Stomach smooth muscle (tissue), 2 donors: ENCODE measurements at regions not wholly inside any gene's neighbourhood (a gene's known extent, or its start where the extent isn't known, plus 50 kb on each side); places are given as distances from the start of the nearest gene placed in this dataset.

Source experiments
- H3K27ac ChIP-seq: one replicate; pipeline ENCODE4 v1.7.0; 2013; ENCODE audit warnings: mild to moderate bottlenecking, low read length, inconsistent platforms
- H3K27me3 ChIP-seq, 2 donors: one replicate each; pipeline ENCODE4 v1.7.0; 2013; ENCODE audit warnings: low read length in 2 of 2; ENCODE audit not compliant: insufficient read depth in 2 of 2, control insufficient read depth in 1 of 2
- H3K36me3 ChIP-seq, 2 donors: one replicate each; pipeline ENCODE4 v1.7.0; 2013; ENCODE audit warnings: low read length in 2 of 2; ENCODE audit not compliant: control insufficient read depth in 2 of 2, insufficient read depth in 2 of 2
- H3K4me1 ChIP-seq: one replicate; pipeline ENCODE4 v1.7.0; 2013; ENCODE audit warnings: low read length; ENCODE audit not compliant: control insufficient read depth, insufficient read depth
- H3K4me3 ChIP-seq, 2 donors: one replicate each; pipeline ENCODE4 v1.7.0; 2013; ENCODE audit warnings: low read length in 2 of 2
- H3K9ac ChIP-seq, 2 donors: one replicate each; pipeline ENCODE4 v1.7.0; 2013; ENCODE audit warnings: low read length in 2 of 2, mild to moderate bottlenecking in 1 of 2
- H3K9me3 ChIP-seq, 2 donors: one replicate each; pipeline ENCODE4 v1.7.0; 2013; ENCODE audit warnings: low read length in 2 of 2; ENCODE audit not compliant: control insufficient read depth in 2 of 2
- donor health status: healthy.
- donor health status: Pancreatic carcinoma.

GRCh38 chr5:145176041-145176440 lies 659.1 kb downstream of the PRELID2 start:
- H3K4me3 ChIP-seq: no peak overlapping the region
- no peak overlapping the region for H3K27ac ChIP-seq
- no peaks in the 10 kb centered on the region for H3K27me3 ChIP-seq
- H3K4me1 ChIP-seq: no peaks in the 10 kb centered on the region
- H3K9me3 ChIP-seq: no peaks in the 10 kb centered on the region
- no peaks in the 10 kb centered on the region for H3K36me3 ChIP-seq
- no peak overlapping the region for H3K9ac ChIP-seq

DNA sequence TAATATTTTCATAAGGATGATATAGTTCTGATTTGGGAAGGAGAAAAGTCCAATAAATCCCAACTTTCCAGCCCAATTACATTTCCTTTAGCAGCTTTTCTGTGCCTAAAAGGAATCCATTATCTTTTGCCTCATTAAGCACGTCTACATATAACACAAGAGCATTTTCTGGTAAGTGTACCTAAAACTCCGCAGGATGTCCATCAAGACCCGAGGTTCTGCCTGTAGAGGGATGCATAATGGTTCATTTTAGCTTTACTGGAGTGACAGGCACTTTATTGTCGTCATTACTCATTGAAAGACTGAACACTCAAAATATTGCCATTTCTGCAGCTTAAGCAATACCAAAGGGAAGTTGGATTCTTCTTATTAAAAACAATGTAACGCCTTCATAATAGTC lies 669.0 kb downstream of the PRELID2 start:
- H3K27ac ChIP-seq: no peak overlapping the region
- no peaks in the 10 kb centered on the region for H3K27me3 ChIP-seq
- no peaks in the 10 kb centered on the region for H3K9me3 ChIP-seq
- no peaks in the 10 kb centered on the region for H3K36me3 ChIP-seq
- H3K9ac ChIP-seq: no peak overlapping the region
- no peaks in the 10 kb centered on the region for H3K4me1 ChIP-seq
- H3K4me3 ChIP-seq: no peak overlapping the region

- no peaks in the 10 kb centered on the region for H3K27me3 ChIP-seq
- no peaks in the 10 kb centered on the region for H3K9me3 ChIP-seq
- no peak overlapping the region for H3K9ac ChIP-seq
- no peak overlapping the region for H3K27ac ChIP-seq
- no peaks in the 10 kb centered on the region for H3K36me3 ChIP-seq
- H3K4me3 ChIP-seq: no peak overlapping the region
- H3K4me1 ChIP-seq: no peaks in the 10 kb centered on the region
Observed at GRCh38 chr5:145163876-145164275, 671.3 kb downstream of the PRELID2 start.

DNA sequence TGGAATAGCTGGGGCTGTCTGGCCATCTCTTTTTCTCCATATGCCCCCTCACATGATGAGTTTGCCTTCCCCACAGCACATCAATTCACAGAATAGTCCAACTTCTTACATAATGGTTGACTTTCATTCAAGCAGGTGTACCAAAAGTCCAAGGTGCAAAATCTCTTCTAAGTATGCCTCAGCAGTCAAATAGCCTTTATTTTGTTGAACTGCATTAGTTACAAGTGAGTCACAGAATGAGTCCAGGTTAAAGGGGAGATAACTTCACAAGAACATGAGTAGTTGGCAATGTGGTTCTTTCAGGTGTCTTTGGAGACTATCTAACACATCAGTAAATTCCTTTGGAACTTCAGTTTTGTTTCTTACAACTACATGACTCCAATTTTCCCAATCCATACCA lies 672.5 kb downstream of the PRELID2 start:
- H3K9me3 ChIP-seq: no peaks in the 10 kb centered on the region
- H3K4me3 ChIP-seq: no peak overlapping the region
- H3K9ac ChIP-seq: no peak overlapping the region
- H3K27me3 ChIP-seq: no peaks in the 10 kb centered on the region
- H3K4me1 ChIP-seq: no peaks in the 10 kb centered on the region
- no peaks in the 10 kb centered on the region for H3K36me3 ChIP-seq
- H3K27ac ChIP-seq: no peak overlapping the region

GRCh38 chr5:145161391-145161790 lies 673.8 kb downstream of the PRELID2 start:
- H3K9ac ChIP-seq: no peak overlapping the region
- no peaks in the 10 kb centered on the region for H3K27me3 ChIP-seq
- H3K4me3 ChIP-seq: no peak overlapping the region
- H3K27ac ChIP-seq: no peak overlapping the region
- H3K4me1 ChIP-seq: no peaks in the 10 kb centered on the region
- H3K36me3 ChIP-seq: no peaks in the 10 kb centered on the region
- no peaks in the 10 kb centered on the region for H3K9me3 ChIP-seq

DNA sequence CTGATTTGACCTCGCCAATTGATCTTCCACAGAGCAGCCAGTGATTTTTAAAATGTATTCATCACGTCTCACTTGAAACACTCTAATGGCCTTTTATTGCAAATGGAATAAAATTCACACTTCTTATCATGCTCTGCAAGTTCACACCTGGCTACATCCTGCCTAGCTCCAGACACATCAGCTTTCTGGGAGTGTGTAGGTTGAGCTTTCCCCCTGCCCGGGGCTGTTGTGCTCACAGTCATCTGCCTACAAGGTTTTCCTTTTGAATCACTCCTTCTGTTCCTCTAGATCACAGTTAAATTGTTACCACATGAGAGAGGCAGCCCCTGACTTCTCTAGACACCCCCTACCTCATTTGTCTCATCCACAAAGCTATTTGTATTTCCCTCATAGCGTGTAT lies 674.5 kb downstream of the PRELID2 start:
- H3K4me1 ChIP-seq: no peaks in the 10 kb centered on the region
- H3K27ac ChIP-seq: no peak overlapping the region
- no peaks in the 10 kb centered on the region for H3K36me3 ChIP-seq
- H3K9me3 ChIP-seq: no peaks in the 10 kb centered on the region
- H3K27me3 ChIP-seq: no peaks in the 10 kb centered on the region
- no peak overlapping the region for H3K4me3 ChIP-seq
- no peak overlapping the region for H3K9ac ChIP-seq

GRCh38 chr5:145158730-145159129 lies 676.4 kb downstream of the PRELID2 start:
- Histone ChIP-seq H3K4me1 (no peaks in the 10 kb centered on the region), H3K27me3 (no peaks in the 10 kb centered on the region), H3K4me3 (no peak overlapping the region), H3K36me3 (no peaks in the 10 kb centered on the region), H3K27ac (no peak overlapping the region), H3K9me3 (no peaks in the 10 kb centered on the region), H3K9ac (no peak overlapping the region)

- Histone ChIP-seq H3K36me3 (no peaks in the 10 kb centered on the region), H3K27ac (no peak overlapping the region), H3K4me3 (no peak overlapping the region), H3K4me1 (no peaks in the 10 kb centered on the region), H3K27me3 (no peaks in the 10 kb centered on the region), H3K9ac (no peak overlapping the region), H3K9me3 (no peaks in the 10 kb centered on the region)
Observed at GRCh38 chr5:145157841-145158240, 677.3 kb downstream of the PRELID2 start.

DNA sequence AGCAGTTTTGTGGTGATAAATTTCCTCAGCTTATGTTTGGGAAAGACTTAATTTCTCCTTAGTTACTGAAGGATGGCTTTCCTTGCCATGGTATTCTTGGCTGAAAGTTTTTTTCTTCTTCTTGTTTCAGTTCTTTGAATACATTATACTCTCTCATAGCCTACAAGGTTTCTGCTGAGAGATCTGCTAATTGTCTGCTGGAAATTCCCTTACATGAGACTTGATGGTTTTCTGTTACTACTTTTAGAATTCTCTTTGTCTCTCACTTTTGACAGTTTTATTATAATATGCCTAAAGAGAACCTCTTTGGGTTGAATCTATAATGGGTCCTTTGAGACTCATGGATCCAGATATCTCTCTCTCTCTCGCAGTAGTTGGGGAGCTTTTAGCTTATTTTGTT lies 693.6 kb downstream of the PRELID2 start:
- no peaks in the 10 kb centered on the region for H3K9me3 ChIP-seq
- H3K27me3 ChIP-seq: no peaks in the 10 kb centered on the region
- H3K36me3 ChIP-seq: no peaks in the 10 kb centered on the region
- H3K27ac ChIP-seq: no peak overlapping the region
- H3K4me1 ChIP-seq: no peaks in the 10 kb centered on the region
- H3K9ac ChIP-seq: no peak overlapping the region
- no peak overlapping the region for H3K4me3 ChIP-seq

- Histone ChIP-seq H3K4me3 (no peak overlapping the region), H3K9me3 (no peaks in the 10 kb centered on the region), H3K4me1 (no peaks in the 10 kb centered on the region), H3K27ac (no peak overlapping the region), H3K9ac (no peak overlapping the region), H3K27me3 (no peaks in the 10 kb centered on the region), H3K36me3 (no peaks in the 10 kb centered on the region)
Observed at GRCh38 chr5:145130996-145131395, 704.1 kb downstream of the PRELID2 start.

GRCh38 chr5:145129797-145130196 lies 705.3 kb downstream of the PRELID2 start:
- H3K9me3 ChIP-seq: no peaks in the 10 kb centered on the region
- no peaks in the 10 kb centered on the region for H3K27me3 ChIP-seq
- H3K36me3 ChIP-seq: no peaks in the 10 kb centered on the region
- H3K27ac ChIP-seq: no peak overlapping the region
- no peak overlapping the region for H3K9ac ChIP-seq
- H3K4me3 ChIP-seq: no peak overlapping the region
- no peaks in the 10 kb centered on the region for H3K4me1 ChIP-seq

DNA sequence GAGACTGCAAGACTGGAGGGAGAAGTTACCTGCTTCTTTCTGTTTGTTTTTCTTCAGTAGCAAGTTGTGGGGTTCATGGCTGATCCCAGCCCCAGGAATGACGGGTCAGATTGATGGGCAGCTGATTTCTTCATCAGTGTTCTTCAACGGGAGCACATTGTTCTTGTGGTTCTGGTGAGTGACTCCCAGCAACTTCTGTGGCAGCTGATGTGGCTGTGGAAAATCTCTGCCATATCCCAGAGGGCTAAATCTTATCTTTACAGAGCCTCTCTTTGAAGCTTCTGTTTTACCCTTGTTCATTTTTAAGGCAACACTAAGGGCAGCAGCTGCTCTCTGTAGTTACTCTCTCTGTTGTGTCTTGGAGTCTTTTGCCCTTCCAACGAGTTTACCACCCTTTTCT lies 710.3 kb downstream of the PRELID2 start:
- Histone ChIP-seq H3K4me3 (no peak overlapping the region), H3K9me3 (no peaks in the 10 kb centered on the region), H3K27me3 (no peaks in the 10 kb centered on the region), H3K9ac (no peak overlapping the region), H3K4me1 (no peaks in the 10 kb centered on the region), H3K36me3 (no peaks in the 10 kb centered on the region), H3K27ac (no peak overlapping the region)
